ENCODE measurements at regions not wholly inside any gene's neighbourhood (a gene's known extent, or its start where the extent isn't known, plus 50 kb on each side); places are given as distances from the start of the nearest gene placed in this dataset.

DNA sequence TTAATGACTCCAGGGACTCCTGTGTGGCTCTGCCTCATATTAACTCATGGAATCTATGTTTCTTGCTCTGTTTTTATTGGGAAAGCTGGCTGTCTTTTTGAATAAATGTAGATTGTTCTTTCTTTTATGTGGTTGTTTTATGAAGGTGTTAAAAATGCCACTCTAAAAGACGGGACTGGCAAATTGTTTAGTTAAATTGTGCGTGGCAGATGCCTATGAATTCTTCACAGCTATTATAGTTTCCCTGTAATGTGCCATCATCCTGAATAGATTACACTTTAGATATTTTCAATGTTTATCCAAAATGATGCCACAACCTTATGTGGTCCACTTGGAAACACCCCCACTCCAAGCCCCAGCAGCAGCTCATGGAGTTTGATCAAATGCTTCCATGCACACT, 149.7 kb downstream of the ST6GAL2 start:
- Histone ChIP-seq H3K4me1 (no peaks in the 10 kb centered on the region), H3K4me3 (no peak overlapping the region), H3K27ac (no peak overlapping the region), H3K36me3 (no peaks in the 10 kb centered on the region), H3K27me3 (no peaks in the 10 kb centered on the region), H3K9me3 (peaks cover 0 to 24% (median 0%) of the 10 kb centered on the region in 4 donors)
- WGBS, 2 donors, result 66 to 84% methylated on average over 2 of the region's 2 CpGs
- TF ChIP-seq POLR2A (IDR thresholded peaks at IDR 0.05) (no peak), EP300 (IDR thresholded peaks at IDR 0.05) (no peak)
- TF ChIP-seq, protein P1, sequence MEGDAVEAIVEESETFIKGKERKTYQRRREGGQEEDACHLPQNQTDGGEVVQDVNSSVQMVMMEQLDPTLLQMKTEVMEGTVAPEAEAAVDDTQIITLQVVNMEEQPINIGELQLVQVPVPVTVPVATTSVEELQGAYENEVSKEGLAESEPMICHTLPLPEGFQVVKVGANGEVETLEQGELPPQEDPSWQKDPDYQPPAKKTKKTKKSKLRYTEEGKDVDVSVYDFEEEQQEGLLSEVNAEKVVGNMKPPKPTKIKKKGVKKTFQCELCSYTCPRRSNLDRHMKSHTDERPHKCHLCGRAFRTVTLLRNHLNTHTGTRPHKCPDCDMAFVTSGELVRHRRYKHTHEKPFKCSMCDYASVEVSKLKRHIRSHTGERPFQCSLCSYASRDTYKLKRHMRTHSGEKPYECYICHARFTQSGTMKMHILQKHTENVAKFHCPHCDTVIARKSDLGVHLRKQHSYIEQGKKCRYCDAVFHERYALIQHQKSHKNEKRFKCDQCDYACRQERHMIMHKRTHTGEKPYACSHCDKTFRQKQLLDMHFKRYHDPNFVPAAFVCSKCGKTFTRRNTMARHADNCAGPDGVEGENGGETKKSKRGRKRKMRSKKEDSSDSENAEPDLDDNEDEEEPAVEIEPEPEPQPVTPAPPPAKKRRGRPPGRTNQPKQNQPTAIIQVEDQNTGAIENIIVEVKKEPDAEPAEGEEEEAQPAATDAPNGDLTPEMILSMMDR (IDR thresholded peaks at IDR 0.05), result no peak
- no peak for DNase-seq (ENCODE audit: low spot score in 2 of 2)

DNA sequence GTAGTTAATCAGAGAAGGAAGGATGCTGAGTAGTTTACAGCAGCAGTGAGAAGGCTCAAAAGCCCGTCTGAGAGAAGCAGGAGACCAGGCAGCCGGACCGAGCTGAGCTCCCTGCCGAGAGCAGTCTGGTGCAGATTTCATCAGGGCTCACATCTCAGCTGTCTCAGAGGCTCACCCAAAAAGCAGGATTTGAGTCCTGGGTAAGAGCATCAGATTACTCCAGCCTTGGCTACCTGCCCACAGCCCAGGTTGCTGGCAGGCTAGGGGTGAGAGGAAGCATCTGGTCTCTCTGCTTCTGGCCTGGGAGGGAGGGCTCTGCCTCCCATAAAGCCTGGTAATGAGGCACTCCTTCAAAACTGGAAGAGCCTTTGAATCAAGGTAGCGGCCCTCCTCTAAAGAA, 140.5 kb downstream of the ST6GAL2 start:
- Histone ChIP-seq H3K27me3 (no peaks in the 10 kb centered on the region), H3K36me3 (no peaks in the 10 kb centered on the region), H3K4me1 (no peaks in the 10 kb centered on the region), H3K27ac (no peak overlapping the region), H3K4me3 (no peak overlapping the region), H3K9me3 (peaks cover 0 to 8% (median 0%) of the 10 kb centered on the region in 4 donors)
- no peak for TF ChIP-seq POLR2A (IDR thresholded peaks at IDR 0.05)
- TF ChIP-seq, protein P1 (IDR thresholded peaks at IDR 0.05), result no peak
- TF ChIP-seq EP300 (IDR thresholded peaks at IDR 0.05), result no peak
- no peak for DNase-seq (ENCODE audit: low spot score in 2 of 2)
- 36 to 45% methylated on average over 5 of the region's 5 CpGs for WGBS, 2 donors

DNA sequence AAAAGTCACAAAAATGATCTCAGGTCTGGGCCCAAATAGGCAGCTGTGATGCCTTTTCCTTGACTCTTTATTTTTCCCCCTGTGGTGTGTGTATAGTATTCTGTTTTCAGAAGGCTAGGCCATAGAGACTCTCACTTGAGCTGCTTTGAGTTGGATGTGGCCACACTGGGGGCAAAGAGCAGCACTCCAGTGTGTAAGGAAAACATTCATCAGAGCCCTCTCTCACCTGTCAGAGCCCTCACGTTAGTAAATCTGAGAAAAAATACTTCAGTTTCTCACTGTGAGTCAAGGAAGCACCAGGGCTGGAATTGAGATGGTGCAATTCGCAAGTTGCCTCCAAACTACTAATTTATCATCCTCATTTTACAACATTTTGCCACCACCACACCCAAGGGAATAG, 136.1 kb downstream of the ST6GAL2 start:
- WGBS, 2 donors, result 56 to 59% methylated on average over 2 of the region's 2 CpGs
- TF ChIP-seq, protein P1 (IDR thresholded peaks at IDR 0.05), result no peak
- no peak for TF ChIP-seq EP300 (IDR thresholded peaks at IDR 0.05)
- TF ChIP-seq POLR2A (IDR thresholded peaks at IDR 0.05), result no peak
- DNase-seq (ENCODE audit: low spot score in 2 of 2), result no peak

More for the DNA sequence above, 136.1 kb downstream of the ST6GAL2 start:
- Histone ChIP-seq H3K36me3 (no peaks in the 10 kb centered on the region), H3K9me3 (no peaks in the 10 kb centered on the region), H3K27me3 (no peaks in the 10 kb centered on the region), H3K27ac (no peak overlapping the region), H3K4me3 (no peak overlapping the region), H3K4me1 (no peaks in the 10 kb centered on the region)
